Sigmoid colon (tissue), 6 donors: ENCODE measurements at regions not wholly inside any gene's neighbourhood (a gene's known extent, or its start where the extent isn't known, plus 50 kb on each side); places are given as distances from the start of the nearest gene placed in this dataset.

Source experiments
- DNase-seq: peaks from one replicate; pipeline ENCODE4 v3.0.0-alpha.2; 2019
- H3K27ac ChIP-seq, 4 donors: fragments of 200-600 bp; sonication (generic); one replicate each; pipeline ENCODE4 v1.5.1; 2016 to 2019; ENCODE audit warnings: mild to moderate bottlenecking in 1 of 4
- H3K27me3 ChIP-seq, 3 donors: fragments of 200-600 bp; sonication (generic); one replicate each; pipeline ENCODE4 v1.5.1; 2019; ENCODE audit warnings: mild to moderate bottlenecking in 1 of 3
- H3K36me3 ChIP-seq, 4 donors: fragments of 200-600 bp; sonication (generic); one replicate each; pipeline ENCODE4 v1.5.1; 2016 to 2019
- H3K4me1 ChIP-seq, 4 donors: fragments of 200-600 bp; sonication (generic); one replicate each; pipeline ENCODE4 v1.5.1; 2017 to 2019
- H3K4me3 ChIP-seq, 4 donors: fragments of 200-600 bp; sonication (generic); one replicate each; pipeline ENCODE4 v1.5.1; 2017 to 2019; ENCODE audit warnings: mild to moderate bottlenecking in 2 of 4, moderate library complexity in 1 of 4
- H3K9me3 ChIP-seq, 4 donors: fragments of 200-600 bp in 3 of 4; sonication (generic) in 3 of 4; one replicate each; pipeline versions ENCODE4 v1.5.1 to v1.6.1; 2013 to 2019
- EP300 ChIP-seq, 4 donors: sonication (generic); formaldehyde crosslinking; IDR thresholded peaks; one replicate each; pipeline ENCODE4 v1.6.1; 2017; ENCODE audit warnings: antibody characterized with exemption in 4 of 4
- POLR2A ChIP-seq, 2 donors: fragments of 450-650 bp; IDR thresholded peaks; one replicate each; pipeline ENCODE4 v1.6.1; 2016; ENCODE audit warnings: antibody characterized with exemption in 2 of 2, mild to moderate bottlenecking in 2 of 2, moderate library complexity in 2 of 2
- POLR2AphosphoS5 ChIP-seq, 4 donors: sonication (generic); formaldehyde crosslinking; IDR thresholded peaks; one replicate each; pipeline ENCODE4 v1.6.1; 2017; ENCODE audit warnings: antibody characterized with exemption in 4 of 4
- whole genome bisulfite sequencing, 2 donors: extraction: QIAGEN DNeasy Blood & Tissue Kit; methylation state at CpG; one replicate each; pipeline ENCODE4 v1.1.7; 2013; 5-methylcytosine and 5-hydroxymethylcytosine counted together
- intact Hi-C: fragments of 100-400 bp; cut with DNase I; formaldehyde crosslinking; loops from one replicate; pipeline ENCODE4 v1.15.1; 2023
- TF ChIP-seq, protein P1 (sequence below), 4 experiments: fragments of 450-650 bp in 3 of 4; fragments of 200-600 bp in 1 of 4; IDR thresholded peaks; one replicate each; pipeline ENCODE4 v1.5.1; 2016 to 2019; ENCODE audit warnings: antibody characterized with exemption in 4 of 4, mild to moderate bottlenecking in 3 of 4, moderate library complexity in 2 of 4
- donor health status: healthy with polysubstance abuse.
- donor health status: healthy.

DNA sequence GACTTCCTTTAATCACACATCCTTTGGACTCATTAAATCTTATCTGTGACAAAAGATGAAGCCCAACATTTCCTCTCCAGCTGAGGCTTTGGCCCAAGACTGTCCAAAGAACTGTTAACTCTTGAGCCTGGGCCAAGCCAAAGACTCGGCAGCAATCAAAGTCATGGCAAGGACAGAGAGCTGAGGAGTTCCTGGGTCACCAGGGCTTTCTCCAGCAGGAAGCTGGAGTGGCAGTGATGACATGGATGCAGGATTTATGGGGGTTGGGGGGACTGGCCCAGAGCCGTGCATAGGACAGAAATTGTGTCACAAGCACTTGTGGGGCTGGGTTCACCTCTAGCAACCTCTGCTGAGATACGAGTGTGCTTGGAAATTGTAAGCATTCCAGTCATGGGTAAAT is 440.3 kb downstream of the PLK2 start:
- Histone ChIP-seq H3K9me3 (no peaks in the 10 kb centered on the region), H3K4me1 (no peaks in the 10 kb centered on the region), H3K27ac (peak overlapping the region in 1 of 4 donors; percentile 9), H3K27me3 (no peaks in the 10 kb centered on the region), H3K4me3 (no peak overlapping the region), H3K36me3 (no peaks in the 10 kb centered on the region)
- TF ChIP-seq POLR2A (IDR thresholded peaks at IDR 0.05): no peak
- no peak for TF ChIP-seq POLR2AphosphoS5 (IDR thresholded peaks at IDR 0.05)
- TF ChIP-seq, protein P1, sequence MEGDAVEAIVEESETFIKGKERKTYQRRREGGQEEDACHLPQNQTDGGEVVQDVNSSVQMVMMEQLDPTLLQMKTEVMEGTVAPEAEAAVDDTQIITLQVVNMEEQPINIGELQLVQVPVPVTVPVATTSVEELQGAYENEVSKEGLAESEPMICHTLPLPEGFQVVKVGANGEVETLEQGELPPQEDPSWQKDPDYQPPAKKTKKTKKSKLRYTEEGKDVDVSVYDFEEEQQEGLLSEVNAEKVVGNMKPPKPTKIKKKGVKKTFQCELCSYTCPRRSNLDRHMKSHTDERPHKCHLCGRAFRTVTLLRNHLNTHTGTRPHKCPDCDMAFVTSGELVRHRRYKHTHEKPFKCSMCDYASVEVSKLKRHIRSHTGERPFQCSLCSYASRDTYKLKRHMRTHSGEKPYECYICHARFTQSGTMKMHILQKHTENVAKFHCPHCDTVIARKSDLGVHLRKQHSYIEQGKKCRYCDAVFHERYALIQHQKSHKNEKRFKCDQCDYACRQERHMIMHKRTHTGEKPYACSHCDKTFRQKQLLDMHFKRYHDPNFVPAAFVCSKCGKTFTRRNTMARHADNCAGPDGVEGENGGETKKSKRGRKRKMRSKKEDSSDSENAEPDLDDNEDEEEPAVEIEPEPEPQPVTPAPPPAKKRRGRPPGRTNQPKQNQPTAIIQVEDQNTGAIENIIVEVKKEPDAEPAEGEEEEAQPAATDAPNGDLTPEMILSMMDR (IDR thresholded peaks at IDR 0.05): no peak
- TF ChIP-seq EP300 (IDR thresholded peaks at IDR 0.05): no peak
- 32 to 53% methylated on average over 3 of the region's 3 CpGs for WGBS, 2 donors
- DNase-seq: no peak
- intact Hi-C loops: no loop called here

DNA sequence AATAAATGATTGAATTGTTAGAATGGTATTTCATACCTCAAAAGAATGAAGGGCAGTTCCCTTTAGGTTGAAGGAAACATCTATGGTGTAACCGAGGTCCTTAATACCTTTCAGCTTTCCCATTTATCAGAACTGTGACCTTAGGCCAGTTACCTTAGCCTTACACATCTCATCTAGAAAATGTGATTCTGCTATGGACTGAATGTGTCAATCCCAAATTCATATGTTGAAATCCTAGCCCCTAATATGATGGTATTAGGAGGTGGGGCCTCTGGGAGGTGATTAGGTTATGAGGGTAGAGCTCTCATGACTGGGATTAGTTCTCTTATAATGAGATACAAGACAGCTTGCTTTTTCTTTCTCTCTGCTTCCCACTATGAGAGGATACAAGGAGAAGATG is 441.9 kb downstream of the PLK2 start:
- no peak for DNase-seq
- no peaks in the 10 kb centered on the region for H3K36me3 ChIP-seq
- no peaks in the 10 kb centered on the region for H3K27me3 ChIP-seq
- H3K27ac ChIP-seq: no peak overlapping the region
- H3K9me3 ChIP-seq: no peaks in the 10 kb centered on the region
- intact Hi-C loops: no loop called here
- TF ChIP-seq EP300 (IDR thresholded peaks at IDR 0.05) (no peak), POLR2A (IDR thresholded peaks at IDR 0.05) (no peak)
- WGBS, 2 donors: 88 to 93% methylated on average over 1 of the region's 1 CpG
- H3K4me3 ChIP-seq: no peak overlapping the region
- H3K4me1 ChIP-seq: no peaks in the 10 kb centered on the region

DNA sequence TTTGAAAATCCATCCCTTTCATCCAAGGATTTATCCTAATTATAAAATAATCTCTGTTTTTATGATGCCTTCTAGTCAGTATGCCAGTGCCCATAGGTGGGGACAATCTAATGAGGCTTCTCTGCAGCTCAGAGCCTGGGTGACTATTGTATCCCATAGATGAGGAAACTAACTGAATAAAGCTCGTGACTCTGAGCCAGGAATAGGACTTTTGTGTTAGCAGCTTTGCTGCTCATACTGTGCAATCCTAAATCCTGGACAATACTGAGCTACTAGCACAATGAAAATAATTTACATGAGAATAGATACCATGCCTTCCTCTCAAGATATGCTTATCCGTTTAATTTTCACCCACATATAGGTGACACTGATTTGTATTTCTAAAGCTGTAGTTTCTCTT is 443.0 kb downstream of the PLK2 start:
- H3K27ac ChIP-seq: no peak overlapping the region
- WGBS, 2 donors: 89 to 90% methylated on average over 2 of the region's 2 CpGs
- no peaks in the 10 kb centered on the region for H3K4me1 ChIP-seq
- H3K9me3 ChIP-seq: no peaks in the 10 kb centered on the region
- H3K4me3 ChIP-seq: no peak overlapping the region
- DNase-seq: no peak
- TF ChIP-seq, protein P1 (IDR thresholded peaks at IDR 0.05): no peak
- TF ChIP-seq EP300 (IDR thresholded peaks at IDR 0.05): no peak
- TF ChIP-seq POLR2AphosphoS5 (IDR thresholded peaks at IDR 0.05): no peak
- TF ChIP-seq POLR2A (IDR thresholded peaks at IDR 0.05): no peak
- intact Hi-C loops: no loop called here
- no peaks in the 10 kb centered on the region for H3K27me3 ChIP-seq
- no peaks in the 10 kb centered on the region for H3K36me3 ChIP-seq

DNA sequence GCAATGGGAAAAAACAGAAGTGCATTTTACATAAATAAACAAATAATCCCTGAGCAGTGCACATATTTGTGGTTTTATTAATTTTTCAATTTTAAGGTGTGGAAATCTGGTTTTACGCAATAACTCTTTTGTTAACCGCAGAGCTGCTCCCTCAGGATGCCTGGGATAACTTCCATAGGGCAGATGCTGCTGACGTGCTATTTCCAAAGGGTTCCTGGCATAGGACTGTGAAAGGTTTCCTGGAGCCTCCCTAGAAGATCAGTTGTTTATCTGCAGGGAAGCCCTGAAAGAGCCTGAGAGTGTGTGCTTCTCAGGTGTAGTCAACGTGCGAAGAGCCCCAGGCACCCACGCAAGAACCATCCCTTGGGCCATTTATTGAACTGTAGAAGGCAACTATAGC is 443.5 kb downstream of the PLK2 start:
- H3K27ac ChIP-seq: no peak overlapping the region
- TF ChIP-seq, protein P1 (IDR thresholded peaks at IDR 0.05): no peak
- TF ChIP-seq POLR2A (IDR thresholded peaks at IDR 0.05) (no peak), EP300 (IDR thresholded peaks at IDR 0.05) (no peak), POLR2AphosphoS5 (IDR thresholded peaks at IDR 0.05) (no peak)
- H3K9me3 ChIP-seq: no peaks in the 10 kb centered on the region
- no peaks in the 10 kb centered on the region for H3K4me1 ChIP-seq
- 77 to 93% methylated on average over 6 of the region's 6 CpGs for WGBS, 2 donors
- H3K27me3 ChIP-seq: no peaks in the 10 kb centered on the region
- DNase-seq: no peak
- intact Hi-C loops: no loop called here
- no peak overlapping the region for H3K4me3 ChIP-seq
- no peaks in the 10 kb centered on the region for H3K36me3 ChIP-seq

DNA sequence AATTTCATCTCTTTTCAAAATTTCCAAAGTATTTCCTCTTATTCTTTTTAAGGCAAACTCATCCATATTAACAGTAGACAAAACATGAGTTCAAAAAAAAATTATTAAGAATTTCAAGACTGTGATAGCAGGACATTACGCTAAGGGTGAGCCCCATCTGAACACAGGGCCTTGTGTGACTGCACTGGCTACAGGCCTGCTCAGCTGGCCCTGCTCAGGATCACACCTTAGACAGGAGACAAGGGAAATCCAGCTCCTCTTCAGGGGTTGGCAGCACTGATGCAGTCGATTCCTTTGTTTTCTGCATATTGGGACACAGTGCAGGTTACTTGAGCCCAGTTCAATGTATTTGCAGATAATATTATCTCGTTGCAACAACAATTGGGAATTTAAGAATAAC is 444.7 kb downstream of the PLK2 start:
- Histone ChIP-seq H3K36me3 (no peaks in the 10 kb centered on the region), H3K4me1 (no peaks in the 10 kb centered on the region), H3K9me3 (no peaks in the 10 kb centered on the region), H3K27me3 (no peaks in the 10 kb centered on the region), H3K27ac (no peak overlapping the region), H3K4me3 (no peak overlapping the region)
- no peak for DNase-seq
- TF ChIP-seq POLR2AphosphoS5 (IDR thresholded peaks at IDR 0.05) (no peak), POLR2A (IDR thresholded peaks at IDR 0.05) (no peak), EP300 (IDR thresholded peaks at IDR 0.05) (no peak)
- TF ChIP-seq, protein P1 (IDR thresholded peaks at IDR 0.05): no peak
- intact Hi-C loops: no loop called here
- WGBS, 2 donors: 90 to 92% methylated on average over 3 of the region's 3 CpGs
